Natural killer cell (primary cell): ENCODE measurements at regions not wholly inside any gene's neighbourhood (a gene's known extent, or its start where the extent isn't known, plus 50 kb on each side); places are given as distances from the start of the nearest gene placed in this dataset.

Source experiments
- ATAC-seq, 3 donors: fragments of 150-1000 bp in 2 of 3; fragments of 200-7000 bp in 1 of 3; cut with Tn5 transposase; 1 replicate in 1 of 3; 2 replicates in 2 of 3; pipeline ENCODE4 v1.10.0; 2021; ENCODE audit warnings: mild to moderate bottlenecking in 2 of 3, moderate library complexity in 2 of 3
- DNase-seq, 2 donors: peaks; one replicate each; pipeline versions ENCODE4 v3.0.0 to v3.0.0-alpha.2; 2013 to 2021; ENCODE audit warnings: mixed read lengths in 1 of 2
- H3K27ac ChIP-seq: one replicate; pipeline ENCODE4 v1.5.1; 2013; ENCODE audit warnings: mild to moderate bottlenecking, low read length
- H3K27me3 ChIP-seq: one replicate; pipeline ENCODE4 v1.6.1; 2013; ENCODE audit warnings: low read length; ENCODE audit not compliant: control insufficient read depth, insufficient read depth
- H3K36me3 ChIP-seq: one replicate; pipeline ENCODE4 v1.6.1; 2013; ENCODE audit warnings: low read length; ENCODE audit not compliant: control insufficient read depth, insufficient read depth
- H3K4me1 ChIP-seq: one replicate; pipeline ENCODE4 v1.6.1; 2013; ENCODE audit warnings: low read length; ENCODE audit not compliant: control insufficient read depth, insufficient read depth
- H3K4me3 ChIP-seq: one replicate; pipeline ENCODE4 v1.5.1; 2013; ENCODE audit warnings: low read length
- H3K9me3 ChIP-seq: one replicate; pipeline ENCODE4 v1.6.1; 2013; ENCODE audit warnings: low read length; ENCODE audit not compliant: control insufficient read depth, insufficient read depth
- H3K27ac Mint-ChIP-seq, 2 donors: one replicate each; pipeline ENCODE4 v1.8.0; 2022; ENCODE audit warnings: mild to moderate bottlenecking in 2 of 2, mixed read lengths in 2 of 2, moderate library complexity in 1 of 2
- H3K27me3 Mint-ChIP-seq, 2 donors: one replicate each; pipeline ENCODE4 v1.8.0; 2022; ENCODE audit warnings: low read depth in 2 of 2, mixed read lengths in 2 of 2
- H3K36me3 Mint-ChIP-seq: one replicate; pipeline ENCODE4 v1.8.0; 2022; ENCODE audit warnings: mixed read lengths
- H3K4me1 Mint-ChIP-seq, 2 donors: one replicate each; pipeline ENCODE4 v1.8.0; 2022; ENCODE audit warnings: mixed read lengths in 2 of 2
- H3K4me3 Mint-ChIP-seq: one replicate; pipeline ENCODE4 v1.8.0; 2022; ENCODE audit warnings: mild to moderate bottlenecking, moderate library complexity, mixed read lengths
- H3K9me3 Mint-ChIP-seq, 2 donors: one replicate each; pipeline ENCODE4 v1.8.0; 2022; ENCODE audit warnings: mixed read lengths in 2 of 2
- WGBS: methylation state at CpG from one replicate; pipeline ENCODE4 v1.1.7; 2013; ENCODE audit warnings: missing lambda C conversion rate; ENCODE audit not compliant: insufficient coverage; 5-methylcytosine and 5-hydroxymethylcytosine counted together
- intact Hi-C: fragments of 100-400 bp; cut with micrococcal nuclease; formaldehyde crosslinking; loops from one replicate; pipeline ENCODE4 v1.14.2; 2022
- TF ChIP-seq, protein P1 (sequence below): fragments of 200-600 bp; IDR thresholded peaks from one replicate; pipeline ENCODE4 v1.8.0; 2022; ENCODE audit warnings: antibody characterized with exemption

GRCh38 chr10:128469515-128469914, 343.3 kb upstream of the MKI67 start:
- H3K36me3 Mint-ChIP-seq: no peaks in the 10 kb centered on the region
- 83% methylated on average over 9 of the region's 9 CpGs for WGBS
- Histone ChIP-seq H3K9me3 (peaks cover 4% of the 10 kb centered on the region), H3K36me3 (no peaks in the 10 kb centered on the region), H3K27me3 (no peaks in the 10 kb centered on the region), H3K27ac (no peak overlapping the region), H3K4me1 (no peaks in the 10 kb centered on the region), H3K4me3 (no peak overlapping the region)
- H3K4me1 Mint-ChIP-seq: no peaks in the 10 kb centered on the region
- DNase-seq: no peak
- intact Hi-C loops: no loop called here
- no peaks in the 10 kb centered on the region for H3K9me3 Mint-ChIP-seq
- no peak overlapping the region for H3K4me3 Mint-ChIP-seq
- no peak for ATAC-seq
- H3K27me3 Mint-ChIP-seq: peaks cover 2 to 6% of the 10 kb centered on the region in 2 donors
- H3K27ac Mint-ChIP-seq: no peak overlapping the region
- TF ChIP-seq, protein P1, sequence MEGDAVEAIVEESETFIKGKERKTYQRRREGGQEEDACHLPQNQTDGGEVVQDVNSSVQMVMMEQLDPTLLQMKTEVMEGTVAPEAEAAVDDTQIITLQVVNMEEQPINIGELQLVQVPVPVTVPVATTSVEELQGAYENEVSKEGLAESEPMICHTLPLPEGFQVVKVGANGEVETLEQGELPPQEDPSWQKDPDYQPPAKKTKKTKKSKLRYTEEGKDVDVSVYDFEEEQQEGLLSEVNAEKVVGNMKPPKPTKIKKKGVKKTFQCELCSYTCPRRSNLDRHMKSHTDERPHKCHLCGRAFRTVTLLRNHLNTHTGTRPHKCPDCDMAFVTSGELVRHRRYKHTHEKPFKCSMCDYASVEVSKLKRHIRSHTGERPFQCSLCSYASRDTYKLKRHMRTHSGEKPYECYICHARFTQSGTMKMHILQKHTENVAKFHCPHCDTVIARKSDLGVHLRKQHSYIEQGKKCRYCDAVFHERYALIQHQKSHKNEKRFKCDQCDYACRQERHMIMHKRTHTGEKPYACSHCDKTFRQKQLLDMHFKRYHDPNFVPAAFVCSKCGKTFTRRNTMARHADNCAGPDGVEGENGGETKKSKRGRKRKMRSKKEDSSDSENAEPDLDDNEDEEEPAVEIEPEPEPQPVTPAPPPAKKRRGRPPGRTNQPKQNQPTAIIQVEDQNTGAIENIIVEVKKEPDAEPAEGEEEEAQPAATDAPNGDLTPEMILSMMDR: no peak

DNA sequence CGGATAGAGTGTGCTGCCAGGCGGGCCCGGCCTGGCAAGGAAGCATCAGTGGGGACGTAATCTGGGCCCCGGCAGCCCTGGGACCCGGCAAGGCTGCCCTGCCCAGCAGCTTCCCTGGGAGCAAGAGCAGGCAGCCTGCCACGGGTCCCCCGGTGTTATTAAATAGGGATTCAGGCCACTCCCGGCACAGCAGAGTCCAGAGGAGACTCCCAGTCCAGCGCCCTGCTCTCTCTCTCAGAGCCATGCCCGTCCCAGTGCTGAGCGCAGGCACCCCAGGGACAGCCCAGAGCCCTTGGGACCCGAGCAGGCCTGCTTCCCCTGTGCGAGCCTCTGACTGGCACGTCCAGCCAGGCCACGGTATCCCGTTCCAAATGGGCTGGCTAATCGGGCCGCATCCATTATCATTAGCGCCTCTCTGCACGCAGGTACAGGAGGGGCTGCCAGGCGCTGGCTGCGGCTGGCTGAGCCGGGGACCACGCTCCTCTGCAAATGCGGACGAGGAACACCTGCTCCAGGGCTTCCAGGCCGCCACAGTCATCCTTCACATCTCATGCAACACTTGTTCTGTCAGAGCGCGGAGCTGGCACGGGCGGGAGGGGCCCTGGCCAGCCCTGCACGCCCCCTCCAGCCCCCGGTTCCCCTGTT, 344.2 kb upstream of the MKI67 start:
- no peak for ATAC-seq
- peaks cover 0 to 6% of the 10 kb centered on the region in 2 donors for H3K27me3 Mint-ChIP-seq

DNA sequence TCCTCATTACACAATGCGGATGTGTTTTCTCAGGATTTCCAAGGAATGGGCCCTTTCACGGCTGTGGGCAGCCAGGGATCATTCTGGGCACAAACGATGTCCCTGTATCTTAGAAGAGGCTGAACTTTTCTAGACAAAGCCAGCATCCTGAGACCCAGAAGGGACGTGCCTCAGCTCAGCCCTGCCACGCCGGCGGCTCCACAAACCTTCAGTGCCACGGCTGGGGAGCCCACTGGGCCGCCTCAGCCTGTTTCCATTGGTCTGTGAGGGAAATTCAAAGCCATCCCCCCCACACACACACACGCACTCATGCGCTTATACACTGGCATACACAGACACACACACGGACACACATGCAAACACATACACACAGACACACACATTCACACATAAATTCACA, 344.9 kb upstream of the MKI67 start:
- Mint-ChIP-seq H3K27me3 (peaks cover 0 to 3% of the 10 kb centered on the region in 2 donors), H3K4me3 (no peak overlapping the region), H3K36me3 (no peaks in the 10 kb centered on the region), H3K4me1 (no peaks in the 10 kb centered on the region), H3K27ac (no peak overlapping the region), H3K9me3 (no peaks in the 10 kb centered on the region)
- H3K4me3 ChIP-seq: no peak overlapping the region
- intact Hi-C loops: no loop called here
- H3K27me3 ChIP-seq: no peaks in the 10 kb centered on the region
- 87% methylated on average over 12 of the region's 12 CpGs for WGBS
- DNase-seq (no peak), ATAC-seq (no peak)
- no peaks in the 10 kb centered on the region for H3K36me3 ChIP-seq
- TF ChIP-seq, protein P1: no peak
- no peak overlapping the region for H3K27ac ChIP-seq
- no peaks in the 10 kb centered on the region for H3K4me1 ChIP-seq
- no peaks in the 10 kb centered on the region for H3K9me3 ChIP-seq

More for the DNA sequence above, 344.2 kb upstream of the MKI67 start:
- Histone ChIP-seq H3K4me1 (no peaks in the 10 kb centered on the region), H3K27ac (no peak overlapping the region), H3K36me3 (no peaks in the 10 kb centered on the region), H3K4me3 (no peak overlapping the region), H3K27me3 (no peaks in the 10 kb centered on the region), H3K9me3 (no peaks in the 10 kb centered on the region)
- no peak for DNase-seq
- Mint-ChIP-seq H3K36me3 (no peaks in the 10 kb centered on the region), H3K4me3 (no peak overlapping the region), H3K27ac (no peak overlapping the region), H3K9me3 (no peaks in the 10 kb centered on the region), H3K4me1 (no peaks in the 10 kb centered on the region)
- TF ChIP-seq, protein P1: no peak
- WGBS: 87% methylated on average over 34 of the region's 34 CpGs
- intact Hi-C loops: no loop called here

DNA sequence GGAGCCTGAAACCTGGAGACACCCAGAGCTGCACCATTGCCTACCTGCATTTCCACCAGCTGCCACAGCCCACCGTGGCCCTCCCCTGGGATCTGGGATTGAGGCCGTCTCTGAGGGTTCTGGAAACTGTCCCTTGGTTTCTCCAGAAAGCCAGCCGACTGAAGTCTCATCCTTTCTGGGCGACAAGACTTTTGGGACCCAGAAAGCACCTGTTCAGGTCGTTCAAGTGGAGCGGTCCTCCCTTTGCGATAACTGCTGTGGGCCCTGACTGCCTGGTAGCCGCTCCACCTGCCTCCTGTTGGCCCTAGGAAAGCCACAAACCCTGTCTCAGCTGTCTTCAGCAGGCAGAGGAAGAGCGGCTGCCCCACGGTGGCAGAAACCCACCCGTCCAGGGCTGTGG, 346.0 kb upstream of the MKI67 start:
- Histone ChIP-seq H3K27me3 (no peaks in the 10 kb centered on the region), H3K36me3 (no peaks in the 10 kb centered on the region), H3K9me3 (no peaks in the 10 kb centered on the region), H3K27ac (no peak overlapping the region), H3K4me1 (no peaks in the 10 kb centered on the region), H3K4me3 (no peak overlapping the region)
- no peaks in the 10 kb centered on the region for H3K36me3 Mint-ChIP-seq
- intact Hi-C loops: no loop called here
- H3K4me3 Mint-ChIP-seq: no peak overlapping the region
- ATAC-seq (no peak), DNase-seq (no peak)
- H3K27ac Mint-ChIP-seq: no peak overlapping the region
- no peaks in the 10 kb centered on the region for H3K27me3 Mint-ChIP-seq
- H3K9me3 Mint-ChIP-seq: no peaks in the 10 kb centered on the region
- TF ChIP-seq, protein P1: no peak
- WGBS: 88% methylated on average over 11 of the region's 11 CpGs
- H3K4me1 Mint-ChIP-seq: no peaks in the 10 kb centered on the region
